ENCODE measurements at regions not wholly inside any gene's neighbourhood (a gene's known extent, or its start where the extent isn't known, plus 50 kb on each side); places are given as distances from the start of the nearest gene placed in this dataset.

DNA sequence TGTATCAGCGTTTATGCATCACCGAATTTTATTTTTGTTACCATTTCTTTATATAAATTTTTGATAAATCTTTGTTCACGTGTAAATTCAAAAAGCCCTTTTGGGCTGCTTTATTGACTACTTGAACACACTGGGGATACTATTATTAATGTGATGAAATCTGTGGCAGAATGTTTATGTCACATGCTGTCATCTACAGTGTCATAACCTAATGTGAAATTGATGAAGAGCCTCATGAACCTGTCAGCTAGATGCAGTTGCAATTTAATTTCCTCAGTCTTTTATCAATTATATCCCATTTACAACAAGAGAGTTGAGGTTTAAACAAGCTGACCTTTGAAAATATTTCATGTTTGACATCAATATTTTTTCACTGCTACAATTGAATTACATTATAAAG, 1100.4 kb upstream of the COX7C start:
- Histone ChIP-seq H3K18ac (ENCODE audit: low read length) (no peak overlapping the region), H4K8ac (ENCODE audit: low read depth, low read length) (no peak overlapping the region), H2AK5ac (ENCODE audit: low read depth, low read length) (no peak overlapping the region), H2AFZ (ENCODE audit: low read length) (no peak overlapping the region), H3K4me2 (ENCODE audit: insufficient read depth, low read length, poor library complexity, severe bottlenecking) (no peak overlapping the region), H2BK12ac (ENCODE audit: low read length) (no peak overlapping the region), H3K27me3 (ENCODE audit: control insufficient read depth in 3 of 3, insufficient read depth in 3 of 3, low read depth in 1 of 3, low read length in 3 of 3) (no peaks in the 10 kb centered on the region), H3K23ac (ENCODE audit: low read depth, low read length, poor library complexity) (no peak overlapping the region), H3K4me3 (ENCODE audit: low read length in 2 of 2) (no peak overlapping the region), H3K36me3 (replicated peaks in 1 of 2; ENCODE audit: control insufficient read depth in 2 of 2, insufficient read depth in 2 of 2, low read length in 2 of 2) (no peaks in the 10 kb centered on the region), H3K27ac (replicated peaks; ENCODE audit: low read length) (no peak overlapping the region), H3K9me3 (replicated peaks in 1 of 2; ENCODE audit: control insufficient read depth in 2 of 2, insufficient read depth in 1 of 2, low read depth in 1 of 2, low read length in 2 of 2) (no peaks in the 10 kb centered on the region), H3K4me1 (ENCODE audit: control insufficient read depth in 2 of 2, insufficient read depth in 1 of 2, low read depth in 1 of 2, low read length in 2 of 2) (no peaks in the 10 kb centered on the region), H3K9ac (ENCODE audit: low read depth, low read length, poor library complexity) (no peak overlapping the region), H2BK120ac (ENCODE audit: low read depth, low read length) (no peak overlapping the region), H4K91ac (ENCODE audit: low read depth, low read length, poor library complexity) (no peak overlapping the region), H3K79me1 (ENCODE audit: low read depth, low read length) (no peaks in the 10 kb centered on the region), H3K4ac (ENCODE audit: low read length) (no peak overlapping the region), H2BK5ac (ENCODE audit: low read length) (no peak overlapping the region), H3K14ac (ENCODE audit: low read length) (no peak overlapping the region), H2BK15ac (ENCODE audit: low read length) (no peak overlapping the region)
- no peak for DNase-seq (ENCODE audit: low spot score)
- no CpG with 5 or more reads among the region's 3 CpGs for WGBS, 2 donors (ENCODE audit: extremely low coverage in 2 of 2, insufficient read length in 2 of 2, insufficient replicate concordance in 1 of 2)

DNA sequence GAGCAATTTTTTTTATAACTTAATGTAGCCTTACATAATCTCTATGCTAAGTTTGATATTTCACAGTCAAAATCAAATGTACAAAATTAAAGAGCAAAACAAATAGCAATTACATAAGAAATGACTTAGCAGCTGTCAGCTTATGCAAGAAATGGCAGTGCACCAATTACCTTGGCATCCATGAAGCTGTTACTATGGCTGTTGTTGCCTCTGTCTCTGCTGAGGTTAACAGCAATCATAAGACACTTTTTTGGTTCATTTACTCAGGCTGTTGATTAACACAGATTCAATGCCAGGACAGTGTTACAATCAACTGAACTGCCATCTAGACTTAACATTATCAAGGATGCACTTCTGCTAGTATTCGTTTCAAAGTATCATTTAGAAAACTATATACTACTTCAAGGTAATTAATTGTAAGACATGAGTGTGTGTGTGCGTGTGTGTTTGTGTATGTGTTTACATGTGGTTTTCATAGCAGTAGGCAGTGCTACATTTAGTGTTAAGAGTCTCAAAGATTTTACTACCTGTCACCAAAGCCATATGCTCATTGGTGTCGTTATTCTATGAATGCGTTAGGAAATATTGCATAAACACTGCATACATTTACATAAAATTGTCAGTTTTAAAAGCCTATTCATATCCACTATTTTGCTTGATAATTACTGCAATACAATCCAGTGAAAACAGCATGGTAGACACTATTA, 1084.2 kb upstream of the COX7C start:
- Histone ChIP-seq H3K36me3 (replicated peaks in 1 of 2; ENCODE audit: control insufficient read depth in 2 of 2, insufficient read depth in 2 of 2, low read length in 2 of 2) (no peaks in the 10 kb centered on the region), H2BK12ac (ENCODE audit: low read length) (no peak overlapping the region), H3K27me3 (ENCODE audit: control insufficient read depth in 3 of 3, insufficient read depth in 3 of 3, low read depth in 1 of 3, low read length in 3 of 3) (no peaks in the 10 kb centered on the region), H4K91ac (ENCODE audit: low read depth, low read length, poor library complexity) (no peak overlapping the region), H3K4me2 (ENCODE audit: insufficient read depth, low read length, poor library complexity, severe bottlenecking) (no peak overlapping the region), H3K27ac (replicated peaks; ENCODE audit: low read length) (no peak overlapping the region), H3K4ac (ENCODE audit: low read length) (no peak overlapping the region), H3K9me3 (replicated peaks in 1 of 2; ENCODE audit: control insufficient read depth in 2 of 2, insufficient read depth in 1 of 2, low read depth in 1 of 2, low read length in 2 of 2) (no peaks in the 10 kb centered on the region), H3K4me3 (ENCODE audit: low read length in 2 of 2) (no peak overlapping the region), H3K4me1 (ENCODE audit: control insufficient read depth in 2 of 2, insufficient read depth in 1 of 2, low read depth in 1 of 2, low read length in 2 of 2) (no peaks in the 10 kb centered on the region), H4K8ac (ENCODE audit: low read depth, low read length) (no peak overlapping the region), H2BK120ac (ENCODE audit: low read depth, low read length) (no peak overlapping the region), H2BK15ac (ENCODE audit: low read length) (no peak overlapping the region), H3K23ac (ENCODE audit: low read depth, low read length, poor library complexity) (no peak overlapping the region), H2AFZ (ENCODE audit: low read length) (no peak overlapping the region), H3K18ac (ENCODE audit: low read length) (no peak overlapping the region), H3K9ac (ENCODE audit: low read depth, low read length, poor library complexity) (peak overlapping the region; percentile 24), H2BK5ac (ENCODE audit: low read length) (no peak overlapping the region), H2AK5ac (ENCODE audit: low read depth, low read length) (no peak overlapping the region), H3K79me1 (ENCODE audit: low read depth, low read length) (no peaks in the 10 kb centered on the region), H3K14ac (ENCODE audit: low read length) (no peak overlapping the region)
- no CpG with 5 or more reads among the region's 4 CpGs for WGBS, 2 donors (ENCODE audit: extremely low coverage in 2 of 2, insufficient read length in 2 of 2, insufficient replicate concordance in 1 of 2)
- no peak for DNase-seq (ENCODE audit: low spot score)

DNA sequence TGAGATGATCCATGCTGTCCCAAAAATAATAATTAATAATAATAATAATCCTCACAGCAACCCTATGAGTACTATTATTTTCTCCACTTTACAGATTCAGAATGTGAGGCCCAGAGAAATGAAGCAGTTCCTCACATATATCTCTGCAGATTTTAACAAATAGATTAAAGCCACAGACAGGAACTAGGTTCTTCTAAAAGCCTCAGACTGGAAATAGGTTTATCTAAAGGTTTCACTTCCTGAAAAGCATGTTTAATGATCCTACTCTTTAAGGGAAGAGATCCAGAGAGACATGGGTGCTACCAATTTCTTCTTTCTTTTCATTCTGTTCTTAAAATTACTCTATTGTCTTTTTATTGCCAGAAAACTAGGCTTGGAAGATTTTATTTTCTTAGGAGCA, 1079.4 kb upstream of the COX7C start:
- H3K14ac ChIP-seq (ENCODE audit: low read length): no peak overlapping the region
- H4K91ac ChIP-seq (ENCODE audit: low read depth, low read length, poor library complexity): no peak overlapping the region
- H2BK12ac ChIP-seq (ENCODE audit: low read length): no peak overlapping the region
- no peak overlapping the region for H4K8ac ChIP-seq (ENCODE audit: low read depth, low read length)
- no peak overlapping the region for H3K4me3 ChIP-seq (ENCODE audit: low read length in 2 of 2)
- H3K23ac ChIP-seq (ENCODE audit: low read depth, low read length, poor library complexity): no peak overlapping the region
- H3K4ac ChIP-seq (ENCODE audit: low read length): no peak overlapping the region
- H3K9me3 ChIP-seq (replicated peaks in 1 of 2; ENCODE audit: control insufficient read depth in 2 of 2, insufficient read depth in 1 of 2, low read depth in 1 of 2, low read length in 2 of 2): no peaks in the 10 kb centered on the region
- no peak overlapping the region for H2BK15ac ChIP-seq (ENCODE audit: low read length)
- H2BK5ac ChIP-seq (ENCODE audit: low read length): no peak overlapping the region
- no peak overlapping the region for H2AFZ ChIP-seq (ENCODE audit: low read length)
- H3K4me2 ChIP-seq (ENCODE audit: insufficient read depth, low read length, poor library complexity, severe bottlenecking): no peak overlapping the region
- H3K36me3 ChIP-seq (replicated peaks in 1 of 2; ENCODE audit: control insufficient read depth in 2 of 2, insufficient read depth in 2 of 2, low read length in 2 of 2): no peaks in the 10 kb centered on the region
- H2BK120ac ChIP-seq (ENCODE audit: low read depth, low read length): no peak overlapping the region
- DNase-seq (ENCODE audit: low spot score): no peak
- H2AK5ac ChIP-seq (ENCODE audit: low read depth, low read length): no peak overlapping the region
- no peak overlapping the region for H3K18ac ChIP-seq (ENCODE audit: low read length)
- H3K9ac ChIP-seq (ENCODE audit: low read depth, low read length, poor library complexity): no peak overlapping the region
- no peak overlapping the region for H3K27ac ChIP-seq (replicated peaks; ENCODE audit: low read length)
- no peaks in the 10 kb centered on the region for H3K27me3 ChIP-seq (ENCODE audit: control insufficient read depth in 3 of 3, insufficient read depth in 3 of 3, low read depth in 1 of 3, low read length in 3 of 3)
- H3K79me1 ChIP-seq (ENCODE audit: low read depth, low read length): no peaks in the 10 kb centered on the region
- H3K4me1 ChIP-seq (ENCODE audit: control insufficient read depth in 2 of 2, insufficient read depth in 1 of 2, low read depth in 1 of 2, low read length in 2 of 2): no peaks in the 10 kb centered on the region

DNA sequence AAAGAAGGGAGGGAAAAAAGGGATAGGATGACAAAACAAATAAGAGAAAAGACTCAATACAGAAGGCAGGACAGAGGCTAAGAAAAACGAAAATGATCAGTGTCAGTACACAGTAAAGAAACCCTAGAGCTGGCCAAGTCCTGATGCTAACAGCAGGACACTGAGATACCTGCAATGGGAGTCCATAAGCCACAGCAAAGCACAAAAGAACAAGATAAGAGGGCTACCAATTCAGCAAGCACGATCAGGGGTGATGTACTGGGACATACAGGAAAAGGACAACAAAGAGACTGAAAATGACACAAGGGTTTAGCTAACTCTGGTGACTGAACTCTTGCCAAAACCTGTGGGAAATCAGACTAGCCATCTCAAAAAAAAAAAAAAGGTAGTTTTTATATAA, 1072.6 kb upstream of the COX7C start:
- no CpG with 5 or more reads among the region's 2 CpGs for WGBS, 2 donors (ENCODE audit: extremely low coverage in 2 of 2, insufficient read length in 2 of 2, insufficient replicate concordance in 1 of 2)
- Histone ChIP-seq H3K9ac (ENCODE audit: low read depth, low read length, poor library complexity) (no peak overlapping the region), H3K27me3 (ENCODE audit: control insufficient read depth in 3 of 3, insufficient read depth in 3 of 3, low read depth in 1 of 3, low read length in 3 of 3) (no peaks in the 10 kb centered on the region), H3K79me1 (ENCODE audit: low read depth, low read length) (no peaks in the 10 kb centered on the region), H4K91ac (ENCODE audit: low read depth, low read length, poor library complexity) (no peak overlapping the region), H2BK5ac (ENCODE audit: low read length) (no peak overlapping the region), H2AFZ (ENCODE audit: low read length) (no peak overlapping the region), H3K23ac (ENCODE audit: low read depth, low read length, poor library complexity) (no peak overlapping the region), H3K14ac (ENCODE audit: low read length) (no peak overlapping the region), H3K4me1 (ENCODE audit: control insufficient read depth in 2 of 2, insufficient read depth in 1 of 2, low read depth in 1 of 2, low read length in 2 of 2) (no peaks in the 10 kb centered on the region), H4K8ac (ENCODE audit: low read depth, low read length) (no peak overlapping the region), H3K4ac (ENCODE audit: low read length) (no peak overlapping the region), H2BK120ac (ENCODE audit: low read depth, low read length) (no peak overlapping the region), H2BK12ac (ENCODE audit: low read length) (no peak overlapping the region), H3K27ac (replicated peaks; ENCODE audit: low read length) (no peak overlapping the region), H3K18ac (ENCODE audit: low read length) (no peak overlapping the region), H3K9me3 (replicated peaks in 1 of 2; ENCODE audit: control insufficient read depth in 2 of 2, insufficient read depth in 1 of 2, low read depth in 1 of 2, low read length in 2 of 2) (no peaks in the 10 kb centered on the region), H3K4me2 (ENCODE audit: insufficient read depth, low read length, poor library complexity, severe bottlenecking) (no peak overlapping the region), H3K4me3 (ENCODE audit: low read length in 2 of 2) (no peak overlapping the region), H3K36me3 (replicated peaks in 1 of 2; ENCODE audit: control insufficient read depth in 2 of 2, insufficient read depth in 2 of 2, low read length in 2 of 2) (no peaks in the 10 kb centered on the region), H2BK15ac (ENCODE audit: low read length) (no peak overlapping the region), H2AK5ac (ENCODE audit: low read depth, low read length) (no peak overlapping the region)
- peak; percentile 2 for DNase-seq (ENCODE audit: low spot score)

All from neuronal stem cell (in vitro differentiated cells).